HL-60 (cell line): ENCODE measurements at regions not wholly inside any gene's neighbourhood (a gene's known extent, or its start where the extent isn't known, plus 50 kb on each side); places are given as distances from the start of the nearest gene placed in this dataset.

Experiments used
- GABPA ChIP-seq: IDR thresholded peaks from 2 replicates; pipeline ENCODE4 v1.6.1; 2012; ENCODE audit warnings: low read depth
- POLR2AphosphoS5 ChIP-seq: IDR thresholded peaks from 2 replicates; pipeline ENCODE4 v1.6.1; 2012; ENCODE audit warnings: low read depth
- SPI1 ChIP-seq: IDR thresholded peaks from 2 replicates; pipeline ENCODE4 v1.6.1; 2012; ENCODE audit warnings: low read depth, mild to moderate bottlenecking, borderline replicate concordance
- TF ChIP-seq, protein P1 (sequence below): IDR thresholded peaks from one replicate; pipeline ENCODE4 v1.5.1; 2011; ENCODE audit warnings: low read length, control low read depth, inconsistent platforms; ENCODE audit not compliant: insufficient read depth

DNA sequence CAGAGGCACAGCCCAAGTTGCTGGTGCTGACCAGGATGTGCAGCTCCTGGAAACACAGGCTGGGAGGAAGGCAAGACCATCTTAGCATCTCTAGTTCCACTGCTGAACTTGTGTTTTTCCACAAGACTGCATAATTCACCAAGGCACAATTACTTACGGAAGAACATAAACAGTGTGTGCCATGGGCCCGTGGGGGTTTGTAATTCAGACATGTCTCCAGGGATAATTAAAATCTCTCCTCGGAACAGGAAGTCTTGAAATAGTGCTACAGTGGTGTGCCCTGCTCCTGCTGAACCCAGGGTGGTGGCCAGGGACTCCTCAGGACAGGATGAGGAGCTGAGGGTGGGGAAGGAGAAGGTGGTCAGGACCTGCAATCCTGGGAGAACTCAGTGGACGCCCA is 188.2 kb downstream of the CCT6B start:
- TF ChIP-seq POLR2AphosphoS5: no peak
- TF ChIP-seq, protein P1, sequence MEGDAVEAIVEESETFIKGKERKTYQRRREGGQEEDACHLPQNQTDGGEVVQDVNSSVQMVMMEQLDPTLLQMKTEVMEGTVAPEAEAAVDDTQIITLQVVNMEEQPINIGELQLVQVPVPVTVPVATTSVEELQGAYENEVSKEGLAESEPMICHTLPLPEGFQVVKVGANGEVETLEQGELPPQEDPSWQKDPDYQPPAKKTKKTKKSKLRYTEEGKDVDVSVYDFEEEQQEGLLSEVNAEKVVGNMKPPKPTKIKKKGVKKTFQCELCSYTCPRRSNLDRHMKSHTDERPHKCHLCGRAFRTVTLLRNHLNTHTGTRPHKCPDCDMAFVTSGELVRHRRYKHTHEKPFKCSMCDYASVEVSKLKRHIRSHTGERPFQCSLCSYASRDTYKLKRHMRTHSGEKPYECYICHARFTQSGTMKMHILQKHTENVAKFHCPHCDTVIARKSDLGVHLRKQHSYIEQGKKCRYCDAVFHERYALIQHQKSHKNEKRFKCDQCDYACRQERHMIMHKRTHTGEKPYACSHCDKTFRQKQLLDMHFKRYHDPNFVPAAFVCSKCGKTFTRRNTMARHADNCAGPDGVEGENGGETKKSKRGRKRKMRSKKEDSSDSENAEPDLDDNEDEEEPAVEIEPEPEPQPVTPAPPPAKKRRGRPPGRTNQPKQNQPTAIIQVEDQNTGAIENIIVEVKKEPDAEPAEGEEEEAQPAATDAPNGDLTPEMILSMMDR: no peak
- TF ChIP-seq SPI1: no peak
- TF ChIP-seq GABPA: no peak
